ENCODE measurements at regions not wholly inside any gene's neighbourhood (a gene's known extent, or its start where the extent isn't known, plus 50 kb on each side); places are given as distances from the start of the nearest gene placed in this dataset.

DNA sequence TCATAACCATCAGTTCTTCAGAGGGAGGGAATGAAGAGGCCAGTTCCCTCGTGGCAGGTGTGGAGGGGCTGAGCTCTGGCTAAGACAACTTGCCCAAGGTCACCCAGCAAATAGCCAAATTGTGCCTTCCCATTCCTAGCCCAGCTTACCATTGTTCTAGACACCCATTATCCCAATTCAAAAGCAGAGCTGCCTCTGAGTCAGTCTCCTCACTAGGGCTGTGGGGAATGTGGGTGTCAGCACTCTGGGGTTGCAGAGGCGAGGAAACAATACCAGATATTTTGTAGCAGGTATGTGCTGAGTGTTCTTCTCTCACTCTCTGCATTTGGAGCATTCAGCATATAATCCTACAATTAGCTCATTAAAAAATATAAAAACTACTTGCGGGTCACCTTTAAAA, 270.8 kb downstream of the PSAT1 start:
- DNase-seq: no peak

DNA sequence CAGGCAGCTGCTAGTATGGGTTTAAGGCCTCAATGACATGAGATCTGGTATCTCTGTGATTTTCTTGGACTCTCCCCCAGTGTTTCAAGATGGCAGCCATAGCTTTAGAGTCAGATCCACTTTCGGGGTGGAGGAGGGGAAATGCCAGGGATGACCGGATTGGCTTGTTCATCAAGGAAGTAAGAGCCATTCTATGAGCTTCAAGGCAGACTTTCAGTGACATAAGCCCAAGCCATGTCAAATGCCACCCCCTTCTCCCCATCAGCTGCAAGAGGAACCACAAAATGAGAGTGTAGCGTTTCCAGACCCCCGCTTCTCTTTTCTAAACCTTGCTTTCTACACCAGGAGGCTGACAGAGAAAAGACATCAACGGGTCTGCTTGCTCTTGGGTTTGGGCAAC, 271.8 kb downstream of the PSAT1 start:
- DNase-seq: no peak

DNA sequence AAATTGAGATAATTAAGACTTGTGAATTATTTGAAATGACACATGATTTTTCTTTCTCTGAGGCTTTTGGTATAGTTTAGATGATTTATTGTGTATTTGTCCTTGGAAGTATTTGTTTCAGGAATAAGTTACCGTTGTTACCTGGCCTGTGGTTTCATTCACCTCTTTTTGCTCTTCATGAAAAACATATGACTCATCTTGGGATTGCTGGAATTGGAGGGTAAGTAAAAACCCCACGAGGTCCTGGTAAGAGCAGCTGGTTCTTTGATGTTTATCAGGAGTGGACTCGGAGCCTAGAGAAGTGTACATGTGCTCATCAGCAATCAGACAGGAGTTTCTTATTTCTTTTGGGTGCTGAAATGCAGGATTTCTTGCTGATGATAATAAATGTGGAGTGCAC, 275.3 kb downstream of the PSAT1 start:
- DNase-seq: no peak

DNA sequence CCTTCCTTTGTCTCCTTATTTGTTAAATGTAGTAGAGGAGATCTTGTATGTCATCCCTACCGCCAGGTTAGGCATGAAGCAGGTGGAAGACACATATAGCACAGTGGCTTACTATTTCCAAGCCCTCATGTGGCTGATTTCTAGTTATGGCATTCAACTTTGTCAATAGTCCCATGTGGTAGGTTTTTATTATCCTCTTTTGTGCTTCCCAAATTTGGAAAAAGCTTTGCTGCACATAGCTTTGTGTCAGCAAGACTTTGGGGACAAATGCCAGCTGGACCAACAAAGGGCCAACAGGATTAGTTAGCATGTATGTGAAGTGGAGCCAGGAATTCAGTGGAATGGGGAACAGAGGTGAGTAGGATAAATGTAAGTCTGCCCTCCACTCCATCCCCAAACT, 276.3 kb downstream of the PSAT1 start:
- DNase-seq: no peak

DNA sequence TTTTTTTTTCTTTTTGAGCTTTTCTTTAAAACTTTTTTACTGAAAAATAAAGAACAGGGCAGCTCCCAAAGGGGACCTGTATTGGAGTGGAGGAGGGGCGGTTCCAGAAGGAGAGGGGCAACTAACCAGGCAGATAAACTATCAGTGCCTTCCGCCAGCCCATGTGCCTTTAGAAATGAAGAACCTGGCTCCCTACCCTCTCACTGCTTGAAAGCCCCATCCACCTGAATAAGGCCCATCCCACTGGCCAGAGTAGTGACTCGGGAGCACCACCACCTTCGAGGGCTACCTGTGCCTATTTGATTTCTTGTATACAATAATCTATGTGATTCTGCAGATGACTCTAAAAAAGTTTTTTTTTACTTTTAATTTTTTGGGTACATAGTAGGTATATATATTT, 276.7 kb downstream of the PSAT1 start:
- DNase-seq: no peak

DNA sequence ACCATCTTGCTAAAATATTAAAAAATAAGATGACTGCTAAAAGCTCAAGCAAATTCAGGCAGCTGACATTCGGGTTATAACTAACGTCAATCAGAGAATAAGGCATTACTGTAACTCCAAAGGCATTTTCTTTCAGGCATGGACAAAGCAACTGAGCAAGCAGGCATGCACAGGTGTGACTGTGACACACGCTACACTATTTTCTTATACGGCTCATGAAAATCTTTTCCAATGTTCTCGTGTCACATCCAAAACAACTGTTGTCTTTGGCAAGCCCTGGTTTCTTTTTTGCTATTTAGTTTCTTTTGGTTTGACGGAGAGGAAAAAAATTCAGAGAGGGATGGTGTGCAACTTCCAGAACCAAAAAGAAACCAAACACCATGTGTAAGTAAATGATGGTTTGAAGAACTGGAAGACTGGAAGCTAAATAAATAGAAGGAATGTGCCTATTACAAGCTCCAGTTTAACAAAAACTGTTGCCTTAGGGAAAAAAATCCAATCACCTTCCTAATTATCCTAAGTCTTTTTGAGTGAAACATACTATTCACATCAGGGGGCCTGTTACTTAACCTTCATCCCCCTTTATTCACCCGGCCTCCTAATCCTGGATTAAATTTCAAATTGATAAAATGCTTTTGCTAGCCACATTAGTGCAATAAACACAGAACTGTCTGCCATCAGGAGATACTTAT, 277.6 kb downstream of the PSAT1 start:
- no peak for DNase-seq

DNA sequence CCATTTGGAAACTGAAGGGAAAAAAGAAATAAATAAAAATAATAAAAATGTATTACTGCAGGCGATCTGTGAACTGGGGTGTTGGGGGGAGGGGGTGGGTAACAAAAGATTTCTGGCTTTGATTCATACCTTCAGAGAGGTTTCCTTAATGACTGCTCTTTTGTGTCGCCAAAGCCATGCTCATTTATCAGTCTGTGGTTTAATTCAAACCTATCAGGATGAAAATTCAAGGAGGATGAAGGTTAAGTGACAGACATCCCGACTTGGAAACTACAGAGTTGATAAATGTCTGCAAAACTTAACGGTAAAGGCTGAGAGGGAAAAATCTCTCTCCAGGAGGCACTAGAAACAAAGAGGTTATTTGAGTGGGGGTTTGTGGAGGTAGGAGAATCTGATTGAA, 278.2 kb downstream of the PSAT1 start:
- DNase-seq: no peak

DNA sequence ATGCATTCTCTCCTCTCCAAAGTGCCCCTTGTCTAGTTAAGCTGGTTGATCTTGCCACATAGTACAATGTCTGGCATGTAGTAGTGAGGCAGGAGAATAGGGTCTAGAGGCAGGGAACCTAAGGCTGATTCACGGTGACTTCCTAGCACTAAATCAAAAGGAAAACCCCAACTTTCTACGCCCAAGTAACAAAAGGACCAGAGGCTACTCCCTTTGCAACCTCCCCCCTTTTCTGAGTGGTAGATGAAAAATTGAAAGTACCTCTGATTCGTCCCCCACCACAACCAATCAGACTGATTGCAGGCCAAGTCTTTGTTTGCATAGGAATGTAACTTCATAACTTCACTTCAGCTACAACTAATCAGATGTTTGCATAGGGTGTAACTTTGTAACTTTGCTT, 278.8 kb downstream of the PSAT1 start:
- DNase-seq: no peak

DNA sequence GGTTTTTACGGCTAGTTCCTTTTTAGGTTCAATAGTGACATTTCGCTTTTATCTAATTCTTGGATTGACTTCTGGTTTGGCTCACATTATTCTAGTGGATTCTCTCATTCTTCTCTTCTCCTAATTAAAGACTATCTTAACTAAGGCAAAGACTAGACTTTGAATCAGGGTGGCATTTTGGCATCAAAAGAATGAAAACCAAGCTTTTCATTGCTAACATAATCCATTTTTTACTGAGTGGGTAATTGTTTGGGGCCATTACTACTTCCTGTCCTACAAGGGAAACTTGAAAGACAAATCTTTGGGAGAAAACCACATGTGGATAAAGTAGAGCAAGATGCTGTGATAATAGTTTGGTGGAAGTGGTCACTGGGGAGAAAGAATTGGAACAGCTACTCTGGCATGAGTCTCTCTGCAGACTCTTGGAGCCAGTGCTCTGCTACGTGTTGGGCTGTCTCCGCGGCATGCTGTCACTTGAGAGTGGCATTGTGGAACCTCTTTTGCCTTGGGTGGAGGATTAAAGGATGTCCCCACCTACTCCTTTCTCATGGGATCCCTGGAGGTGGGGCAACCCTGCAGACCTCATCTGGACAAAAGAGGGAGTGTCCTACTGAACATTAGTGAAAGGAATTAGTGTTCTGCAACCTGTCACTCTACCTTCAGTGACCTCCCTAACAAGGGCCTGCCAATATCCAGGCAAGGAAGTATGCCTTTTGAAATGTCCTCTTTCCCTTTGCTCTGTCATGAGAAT, 280.4 kb downstream of the PSAT1 start:
- DNase-seq: no peak

DNA sequence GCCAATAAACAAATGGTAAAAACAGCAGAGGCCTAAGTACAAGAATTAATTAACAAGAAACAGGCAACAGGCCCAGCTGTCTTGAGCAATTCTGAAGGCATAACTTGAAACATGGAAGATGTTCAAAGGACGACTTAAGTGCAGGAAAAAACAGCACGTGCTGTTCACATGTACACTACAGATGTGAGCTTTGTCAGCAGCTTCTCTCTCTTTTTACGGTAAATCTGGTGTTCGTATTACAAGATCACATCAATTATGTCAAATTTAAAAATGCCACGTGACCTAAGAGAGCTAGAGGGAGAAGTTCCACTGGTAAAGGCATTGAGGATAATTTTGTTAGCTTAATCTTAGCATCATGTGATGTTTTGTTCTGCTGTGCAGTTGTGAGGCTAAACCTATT, 281.1 kb downstream of the PSAT1 start:
- no peak for DNase-seq

DNA sequence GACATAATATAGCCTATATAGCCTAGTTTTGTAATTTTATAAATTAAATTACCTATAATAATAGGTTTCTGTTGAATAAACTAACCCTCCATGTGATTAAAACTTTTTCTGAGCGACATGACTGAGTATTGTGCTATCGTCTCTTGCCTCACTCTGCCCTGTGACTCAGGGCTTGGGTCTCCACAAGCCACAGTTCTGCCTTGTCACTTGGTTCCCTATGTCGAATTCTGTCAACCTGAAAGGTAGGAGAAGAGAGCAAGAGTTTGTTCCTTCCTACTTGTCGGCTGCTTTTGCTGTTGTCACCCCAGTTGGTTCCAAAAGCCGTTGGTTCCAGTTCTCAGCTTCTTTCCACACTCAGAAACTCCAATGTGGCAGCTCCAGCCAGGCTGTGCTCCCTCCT, 285.9 kb downstream of the PSAT1 start:
- DNase-seq: no peak

DNA sequence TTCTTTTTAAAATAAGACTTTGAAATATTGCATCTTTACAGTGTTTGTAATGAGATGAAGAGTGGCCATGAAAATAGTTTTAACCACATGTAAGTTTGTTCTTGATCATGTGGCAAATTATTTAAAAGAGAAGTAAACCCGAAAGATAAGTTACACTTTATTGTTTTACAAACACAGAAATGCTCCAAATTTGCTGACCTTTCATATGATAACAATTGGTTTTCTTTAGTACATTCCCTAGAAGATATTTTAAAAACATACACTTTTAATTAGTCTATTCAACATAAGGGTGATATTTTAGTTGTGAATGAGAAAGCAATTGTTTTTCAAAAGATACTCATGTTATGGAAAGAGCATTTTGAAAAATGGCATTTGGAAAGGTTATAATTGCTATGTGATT, 287.7 kb downstream of the PSAT1 start:
- DNase-seq: no peak

DNA sequence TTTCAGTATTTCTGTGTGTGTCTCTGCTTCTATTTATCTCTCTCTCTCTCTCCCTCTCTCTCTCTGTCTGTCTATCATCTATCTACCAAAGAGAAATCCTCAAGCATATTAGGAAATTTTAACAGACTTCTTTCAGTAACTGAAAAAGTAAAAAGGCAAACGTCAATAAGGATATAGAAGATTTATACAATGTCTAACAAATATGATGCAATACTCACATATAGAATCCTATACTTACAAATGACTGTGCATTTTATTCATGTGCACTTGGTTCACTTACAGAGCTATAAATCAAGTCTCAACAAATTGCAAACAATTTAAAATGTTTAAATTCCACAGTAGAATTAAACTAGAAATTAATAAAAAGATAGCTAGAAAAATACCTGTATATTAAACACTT, 289.0 kb downstream of the PSAT1 start:
- no peak for DNase-seq

DNA sequence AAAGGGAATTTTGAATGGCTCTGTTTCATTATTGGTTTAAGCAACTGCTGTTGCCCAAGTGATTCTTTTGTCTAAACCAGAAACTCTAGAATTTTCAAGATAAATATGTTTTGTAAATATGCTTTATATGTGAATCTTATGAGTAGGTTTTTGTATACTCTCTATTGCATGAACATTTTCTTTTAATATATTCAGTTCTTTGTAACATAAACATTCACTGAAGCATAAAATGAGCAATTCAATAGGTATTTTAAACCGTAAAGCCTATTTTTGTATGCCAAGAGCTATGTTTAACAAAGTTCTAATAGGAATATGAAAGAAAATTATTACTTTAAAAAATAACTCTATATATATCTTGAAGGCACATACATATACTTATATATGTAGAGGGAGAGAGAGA, 293.1 kb downstream of the PSAT1 start:
- DNase-seq: no peak

DNA sequence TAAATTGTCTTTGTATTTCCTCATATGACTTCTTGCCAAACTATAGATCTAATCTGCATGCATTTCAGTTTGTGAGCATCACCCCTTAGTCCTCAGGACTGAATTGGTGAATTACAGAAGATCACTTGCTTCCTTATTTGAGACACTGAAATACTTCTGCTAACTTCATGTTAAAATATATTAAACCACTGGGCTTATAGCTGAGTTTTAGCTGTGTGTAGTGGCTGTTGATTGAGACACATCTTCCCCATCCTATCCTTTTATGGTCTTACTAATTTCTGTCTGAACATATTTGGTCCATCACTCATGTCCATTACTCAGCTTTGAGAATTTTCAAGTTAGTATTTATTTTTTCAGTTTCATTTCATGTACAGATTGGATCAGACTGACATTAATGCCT, 295.9 kb downstream of the PSAT1 start:
- peak; percentile 40 for DNase-seq

DNA sequence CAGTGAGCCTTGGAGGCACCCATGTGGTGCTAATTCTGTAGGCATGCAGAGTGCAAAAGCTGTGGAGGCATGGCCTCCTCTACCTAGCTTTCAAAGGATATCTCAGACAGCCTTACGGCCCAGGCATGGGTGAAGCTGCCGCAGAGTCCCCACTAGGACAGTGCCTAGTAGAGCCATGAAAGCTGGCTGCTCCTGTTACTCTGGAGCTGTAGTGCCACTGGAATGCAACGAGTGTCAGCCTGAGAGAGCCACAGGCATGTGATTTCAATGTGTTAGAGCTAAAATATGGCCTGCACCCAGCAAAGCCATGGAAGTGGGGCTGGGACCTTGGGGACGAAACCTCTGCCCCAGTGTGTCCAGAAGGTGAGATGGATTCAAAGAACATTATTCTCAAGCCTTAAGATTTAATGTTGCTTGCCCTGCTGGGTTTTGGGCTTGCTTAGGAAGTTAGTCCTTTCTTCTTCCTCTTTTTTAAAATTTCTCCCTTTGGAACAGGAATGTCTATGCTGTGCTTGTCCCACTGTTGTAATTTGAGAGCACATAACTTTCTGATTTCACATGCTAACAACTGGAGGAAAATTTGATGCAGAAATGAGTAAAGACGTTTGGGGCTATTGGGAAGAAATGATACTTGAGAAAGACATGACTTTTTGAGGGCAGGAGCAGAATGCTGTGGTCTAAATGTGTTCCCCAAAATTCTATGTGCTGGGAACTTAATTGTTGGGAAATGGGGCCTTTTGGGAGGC, 298.4 kb downstream of the PSAT1 start:
- no peak for DNase-seq

DNA sequence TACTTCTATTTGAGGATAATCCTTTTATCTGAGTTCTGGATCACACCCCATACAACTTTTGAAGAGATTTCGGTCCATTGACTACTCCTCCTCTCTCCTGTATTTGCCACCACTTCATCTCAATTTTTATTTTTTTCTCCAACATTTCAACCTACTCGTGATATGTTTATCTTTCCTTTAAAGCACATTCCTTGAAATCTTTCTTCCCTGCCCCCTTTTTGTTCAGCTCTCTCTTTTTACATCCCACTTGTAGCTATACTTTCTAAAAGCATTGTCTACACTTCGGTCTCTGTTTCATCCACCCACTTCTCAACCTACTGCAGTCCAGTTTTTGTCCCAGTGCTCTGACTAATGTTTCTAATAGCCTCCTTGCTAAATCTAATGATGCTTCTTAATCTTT, 299.4 kb downstream of the PSAT1 start:
- DNase-seq: no peak

DNA sequence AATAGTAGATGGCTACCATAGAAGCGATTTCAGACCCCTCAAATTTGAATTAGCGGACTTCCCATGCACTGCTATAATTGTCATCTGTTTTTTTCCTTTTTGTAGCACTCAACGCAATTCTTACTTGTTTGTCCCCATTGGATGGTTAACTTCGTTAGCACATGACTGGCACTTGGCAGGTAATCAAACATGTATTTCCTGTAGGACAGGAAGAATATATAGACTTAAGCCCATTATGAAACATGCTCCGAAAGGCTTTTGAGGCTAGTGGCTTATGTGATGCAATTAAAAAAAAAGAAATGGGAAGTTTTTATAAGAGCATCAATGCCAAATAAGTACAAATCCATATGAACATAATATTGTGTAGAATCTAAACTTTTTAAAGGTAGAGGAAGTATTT, 301.2 kb downstream of the PSAT1 start:
- no peak for DNase-seq

DNA sequence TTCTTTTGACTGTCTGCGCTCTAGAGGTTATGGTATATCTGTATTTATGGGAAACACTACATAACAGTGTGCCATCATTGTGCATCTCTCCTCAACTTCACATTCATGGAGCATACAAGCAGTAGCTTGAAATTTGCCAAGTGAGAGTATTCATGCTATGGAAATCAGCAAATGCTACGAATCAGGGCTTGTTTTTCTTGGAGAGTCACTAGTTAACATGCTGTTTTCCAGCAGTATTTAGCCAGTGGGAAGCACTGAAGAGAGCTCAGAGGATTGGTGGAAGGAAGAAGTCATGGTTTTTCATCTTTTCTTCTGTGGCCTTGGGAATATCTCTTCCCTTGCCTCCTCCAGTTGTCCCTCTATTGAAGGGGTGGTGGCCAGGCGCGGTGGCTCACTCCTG, 303.0 kb downstream of the PSAT1 start:
- DNase-seq: no peak

DNA sequence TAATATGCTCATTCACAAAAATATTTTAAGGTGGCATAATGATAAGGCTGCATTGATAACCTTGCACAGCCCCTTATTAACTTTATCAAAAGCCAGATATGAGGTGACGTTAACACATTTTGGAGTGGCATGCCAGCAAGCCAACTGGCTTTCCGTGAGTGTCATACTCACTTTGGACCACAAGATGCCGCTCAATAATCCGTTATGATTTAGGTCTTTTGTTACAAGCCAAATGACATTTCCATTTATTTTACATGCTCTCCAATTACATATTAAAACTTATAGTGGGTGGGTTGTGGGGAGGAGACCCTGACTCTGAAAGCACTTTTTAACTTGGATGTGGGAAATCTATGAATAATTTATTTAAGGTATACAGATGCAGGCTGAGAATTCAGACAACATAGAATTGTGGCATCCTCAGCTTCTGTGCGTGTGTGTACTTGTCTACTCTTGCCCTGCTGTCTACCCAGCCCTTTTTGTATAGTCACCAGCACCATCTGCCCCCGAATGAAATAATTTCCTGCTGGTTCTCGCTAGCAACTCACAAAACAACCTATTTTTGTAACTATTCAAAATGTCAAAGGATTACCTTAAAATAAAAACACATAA, 305.1 kb downstream of the PSAT1 start:
- DNase-seq: peak; percentile 32

DNA sequence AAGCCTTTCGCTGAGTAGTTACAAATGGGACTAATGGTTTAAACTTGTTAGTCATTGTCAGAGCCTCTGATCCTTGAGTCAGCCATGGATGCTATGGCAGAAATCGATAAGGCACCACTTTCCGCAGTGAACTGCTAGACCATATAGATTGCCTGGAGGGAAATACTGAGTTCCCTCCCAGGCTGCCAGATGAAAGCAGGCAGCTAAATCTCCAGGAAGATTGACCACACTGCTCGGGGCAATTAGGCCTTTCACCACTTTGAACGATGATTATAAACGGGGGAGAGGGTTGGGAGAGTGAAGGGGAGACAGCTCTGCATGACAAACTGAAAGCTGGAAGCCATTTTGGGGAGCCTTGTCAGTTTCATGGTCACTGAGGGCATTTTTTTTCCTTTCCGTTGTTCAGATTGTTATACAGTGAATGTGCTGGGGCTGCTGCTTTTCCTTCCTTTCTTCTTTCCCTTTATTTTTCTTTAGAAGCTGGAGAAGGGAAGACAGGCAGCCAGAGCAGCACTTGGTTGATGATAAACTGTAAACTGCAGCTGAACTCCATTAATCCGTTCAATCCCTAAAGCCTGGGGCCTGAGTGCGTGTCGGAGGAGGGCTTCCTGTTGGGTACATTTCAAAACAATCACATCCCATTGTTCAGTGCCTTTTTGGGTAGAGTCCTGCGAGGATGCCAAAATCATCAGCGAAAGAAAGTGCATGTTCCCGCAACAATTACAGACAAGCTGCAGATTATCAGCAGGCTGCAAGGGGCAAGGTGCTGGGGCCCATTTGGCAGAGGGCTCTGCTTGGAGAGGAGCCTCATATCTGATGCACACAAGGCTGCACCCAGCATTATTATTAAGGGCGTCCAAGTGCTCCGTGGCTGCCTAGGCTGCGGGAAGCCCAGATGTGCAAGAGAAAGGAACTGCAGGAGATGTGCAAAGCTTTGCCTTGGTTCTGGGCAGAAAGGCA, 308.4 kb downstream of the PSAT1 start:
- DNase-seq: no peak

DNA sequence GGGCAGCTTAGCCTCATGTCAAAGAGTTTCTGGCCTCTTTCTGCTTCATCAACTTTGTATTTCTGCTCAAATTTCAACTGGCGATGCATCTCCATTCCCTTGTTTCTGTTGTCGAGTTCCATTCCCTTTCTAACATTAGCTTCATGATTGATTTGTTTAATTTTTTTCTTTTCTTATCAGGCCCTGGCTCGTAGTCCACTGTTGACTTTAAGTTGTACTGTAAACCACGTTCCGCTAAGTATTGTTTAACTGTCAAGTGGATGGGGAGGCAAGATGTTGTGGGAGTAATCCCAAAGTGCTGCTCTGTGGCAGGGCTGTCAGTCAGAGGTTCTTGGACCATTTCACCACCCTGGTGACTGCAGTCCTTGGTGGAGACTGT, 309.1 kb downstream of the PSAT1 start:
- peak; percentile 31 for DNase-seq

DNA sequence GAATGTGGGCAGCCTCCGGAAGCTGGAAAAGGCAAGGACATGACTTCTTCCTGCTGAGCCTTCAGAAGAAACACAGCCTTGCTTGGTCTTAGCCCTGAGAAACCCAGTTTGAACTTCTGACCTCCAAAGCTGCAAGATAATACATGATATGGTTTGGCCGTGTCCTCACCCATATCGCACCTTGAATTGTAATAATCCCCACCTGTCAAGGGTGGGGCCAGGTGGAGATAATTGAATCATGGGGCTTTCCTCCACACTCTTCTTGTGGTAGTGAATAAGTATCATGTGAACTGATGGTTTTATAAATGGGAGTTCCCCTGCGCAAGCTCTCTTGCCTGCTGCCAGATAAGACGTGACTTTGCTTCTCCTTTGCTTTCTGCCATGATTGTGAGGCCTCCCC, 310.9 kb downstream of the PSAT1 start:
- no peak for DNase-seq

Measured in kidney glomerular epithelial cell (primary cell).